Stimulated activated naive B cell treated with anti-CD40 and anti-IgM and Interleukin-4, amounts not matched to agents 10 μg/mL and 1 μg/mL and 100 μg/mL, for 72 hours (primary cell): ENCODE measurements at regions not wholly inside any gene's neighbourhood (a gene's known extent, or its start where the extent isn't known, plus 50 kb on each side); places are given as distances from the start of the nearest gene placed in this dataset.
"Not testable (repeated sequence)": the region's sequence is repeated elsewhere in the genome, so short reads cannot be mapped to it uniquely, and the experiment has no call there.

Experiments used
- ATAC-seq, 2 donors: fragments of 150-1000 bp; cut with Tn5 transposase; replicated peaks; 2 replicates each; pipeline ENCODE4 v1.10.0; 2021; ENCODE audit warnings: moderate library complexity in 1 of 2
- DNase-seq: peaks from one replicate; pipeline ENCODE4 v3.0.0; 2021
- H3K27ac Mint-ChIP-seq: one replicate; pipeline ENCODE4 v1.8.0; 2022; ENCODE audit warnings: mild to moderate bottlenecking, mixed read lengths
- H3K27me3 Mint-ChIP-seq, 2 donors: one replicate each; pipeline ENCODE4 v1.8.0; 2022; ENCODE audit warnings: mixed read lengths in 2 of 2
- H3K36me3 Mint-ChIP-seq, 2 donors: one replicate each; pipeline ENCODE4 v1.8.0; 2022; ENCODE audit warnings: mixed read lengths in 2 of 2, mild to moderate bottlenecking in 1 of 2
- H3K4me1 Mint-ChIP-seq, 2 donors: one replicate each; pipeline ENCODE4 v1.8.0; 2022; ENCODE audit warnings: mixed read lengths in 2 of 2, mild to moderate bottlenecking in 1 of 2
- H3K4me3 Mint-ChIP-seq, 2 donors: one replicate each; pipeline ENCODE4 v1.8.0; 2022; ENCODE audit warnings: mild to moderate bottlenecking in 2 of 2, mixed read lengths in 2 of 2, moderate library complexity in 1 of 2
- H3K9me3 Mint-ChIP-seq, 2 donors: one replicate each; pipeline ENCODE4 v1.8.0; 2022; ENCODE audit warnings: mixed read lengths in 2 of 2, mild to moderate bottlenecking in 1 of 2

- Mint-ChIP-seq H3K4me3 (no peak overlapping the region), H3K4me1 (no peaks in the 10 kb centered on the region), H3K27ac (no peak overlapping the region), H3K27me3 (no peaks in the 10 kb centered on the region), H3K9me3 (peaks cover 0 to 4% of the 10 kb centered on the region in 2 donors), H3K36me3 (no peaks in the 10 kb centered on the region)
- ATAC-seq (no peak), DNase-seq (no peak)
Measured at GRCh38 chr6:74346936-74347535, 651.0 kb downstream of the CD109 start.

- no peaks in the 10 kb centered on the region for H3K27me3 Mint-ChIP-seq
- DNase-seq (no peak), ATAC-seq (no peak)
- no peak overlapping the region for H3K4me3 Mint-ChIP-seq
- no peak overlapping the region for H3K27ac Mint-ChIP-seq
- H3K9me3 Mint-ChIP-seq: peaks cover 0 to 4% of the 10 kb centered on the region in 2 donors
- H3K36me3 Mint-ChIP-seq: no peaks in the 10 kb centered on the region
- H3K4me1 Mint-ChIP-seq: no peaks in the 10 kb centered on the region
Measured at GRCh38 chr6:74343804-74344203, 647.8 kb downstream of the CD109 start.

GRCh38 chr6:74343321-74343720, 647.3 kb downstream of the CD109 start:
- H3K4me3 Mint-ChIP-seq, DNase-seq, H3K9me3 Mint-ChIP-seq, H3K27ac Mint-ChIP-seq, H3K27me3 Mint-ChIP-seq, H3K4me1 Mint-ChIP-seq, H3K36me3 Mint-ChIP-seq, ATAC-seq: not testable (repeated sequence)

- no peak for ATAC-seq
- Mint-ChIP-seq H3K9me3 (peaks cover 0 to 2% of the 10 kb centered on the region in 2 donors), H3K27ac (no peak overlapping the region), H3K4me3 (no peak overlapping the region), H3K4me1 (no peaks in the 10 kb centered on the region), H3K27me3 (no peaks in the 10 kb centered on the region), H3K36me3 (no peaks in the 10 kb centered on the region)
- no peak for DNase-seq
Measured at GRCh38 chr6:74334722-74335121, 638.7 kb downstream of the CD109 start.

- no peak for DNase-seq
- no peak for ATAC-seq
Measured at GRCh38 chr6:74333406-74333805, 637.4 kb downstream of the CD109 start.

GRCh38 chr6:74320715-74321114, 624.7 kb downstream of the CD109 start:
- Mint-ChIP-seq H3K27ac (no peak overlapping the region), H3K9me3 (peaks cover 0 to 12% of the 10 kb centered on the region in 2 donors), H3K4me3 (no peak overlapping the region), H3K36me3 (no peaks in the 10 kb centered on the region), H3K27me3 (no peaks in the 10 kb centered on the region), H3K4me1 (no peaks in the 10 kb centered on the region)
- DNase-seq: no peak
- ATAC-seq: no peak

More at GRCh38 chr6:74333406-74333805, 637.4 kb downstream of the CD109 start:
- Mint-ChIP-seq H3K4me3 (no peak overlapping the region), H3K9me3 (peaks cover 0 to 4% of the 10 kb centered on the region in 2 donors), H3K4me1 (no peaks in the 10 kb centered on the region), H3K27me3 (no peaks in the 10 kb centered on the region), H3K27ac (no peak overlapping the region), H3K36me3 (no peaks in the 10 kb centered on the region)

GRCh38 chr6:74320074-74320473, 624.1 kb downstream of the CD109 start:
- Mint-ChIP-seq H3K27ac (no peak overlapping the region), H3K4me1 (no peaks in the 10 kb centered on the region), H3K9me3 (peaks cover 0 to 14% of the 10 kb centered on the region in 2 donors), H3K36me3 (no peaks in the 10 kb centered on the region), H3K4me3 (no peak overlapping the region), H3K27me3 (no peaks in the 10 kb centered on the region)
- no peak for ATAC-seq
- DNase-seq: no peak

- Mint-ChIP-seq H3K4me1 (no peaks in the 10 kb centered on the region), H3K9me3 (peaks cover 0 to 14% of the 10 kb centered on the region in 2 donors), H3K27me3 (no peaks in the 10 kb centered on the region), H3K27ac (no peak overlapping the region), H3K4me3 (no peak overlapping the region), H3K36me3 (no peaks in the 10 kb centered on the region)
- DNase-seq (no peak), ATAC-seq (no peak)
Measured at GRCh38 chr6:74319292-74319691, 623.3 kb downstream of the CD109 start.

- H3K36me3 Mint-ChIP-seq: no peaks in the 10 kb centered on the region
- no peaks in the 10 kb centered on the region for H3K4me1 Mint-ChIP-seq
- H3K9me3 Mint-ChIP-seq: peaks cover 0 to 14% of the 10 kb centered on the region in 2 donors
- no peak for ATAC-seq
- H3K27me3 Mint-ChIP-seq: no peaks in the 10 kb centered on the region
- DNase-seq: no peak
- no peak overlapping the region for H3K27ac Mint-ChIP-seq
- no peak overlapping the region for H3K4me3 Mint-ChIP-seq
Measured at GRCh38 chr6:74318738-74319137, 622.7 kb downstream of the CD109 start.

GRCh38 chr6:74312081-74312480, 616.1 kb downstream of the CD109 start:
- H3K27me3 Mint-ChIP-seq: no peaks in the 10 kb centered on the region
- no peak for DNase-seq
- H3K9me3 Mint-ChIP-seq: peaks cover 0 to 11% of the 10 kb centered on the region in 2 donors
- H3K36me3 Mint-ChIP-seq: no peaks in the 10 kb centered on the region
- H3K27ac Mint-ChIP-seq: no peak overlapping the region
- no peak for ATAC-seq
- no peaks in the 10 kb centered on the region for H3K4me1 Mint-ChIP-seq
- H3K4me3 Mint-ChIP-seq: no peak overlapping the region

- no peak for DNase-seq
- Mint-ChIP-seq H3K4me1 (no peaks in the 10 kb centered on the region), H3K4me3 (no peak overlapping the region), H3K9me3 (peaks cover 0 to 5% of the 10 kb centered on the region in 2 donors), H3K27me3 (no peaks in the 10 kb centered on the region), H3K36me3 (no peaks in the 10 kb centered on the region), H3K27ac (no peak overlapping the region)
- no peak for ATAC-seq
Measured at GRCh38 chr6:74311431-74311830, 615.4 kb downstream of the CD109 start.

- Mint-ChIP-seq H3K27me3 (no peaks in the 10 kb centered on the region), H3K4me1 (no peaks in the 10 kb centered on the region), H3K9me3 (peaks cover 1 to 10% of the 10 kb centered on the region in 2 donors), H3K27ac (no peak overlapping the region), H3K4me3 (no peak overlapping the region), H3K36me3 (no peaks in the 10 kb centered on the region)
- no peak for DNase-seq
- no peak for ATAC-seq
Measured at GRCh38 chr6:74289884-74290283, 593.9 kb downstream of the CD109 start.

- H3K9me3 Mint-ChIP-seq: peaks cover 1 to 11% of the 10 kb centered on the region in 2 donors
- no peaks in the 10 kb centered on the region for H3K36me3 Mint-ChIP-seq
Measured at GRCh38 chr6:74287932-74288331, 591.9 kb downstream of the CD109 start.

GRCh38 chr6:74287441-74287840, 591.4 kb downstream of the CD109 start:
- H3K4me1 Mint-ChIP-seq: no peaks in the 10 kb centered on the region
- no peaks in the 10 kb centered on the region for H3K36me3 Mint-ChIP-seq
- ATAC-seq (no peak), DNase-seq (no peak)
- no peaks in the 10 kb centered on the region for H3K27me3 Mint-ChIP-seq
- no peak overlapping the region for H3K27ac Mint-ChIP-seq
- H3K4me3 Mint-ChIP-seq: no peak overlapping the region
- H3K9me3 Mint-ChIP-seq: peaks cover 1 to 11% of the 10 kb centered on the region in 2 donors

More at GRCh38 chr6:74287932-74288331, 591.9 kb downstream of the CD109 start:
- Mint-ChIP-seq H3K4me3 (no peak overlapping the region), H3K27ac (no peak overlapping the region), H3K4me1 (no peaks in the 10 kb centered on the region), H3K27me3 (no peaks in the 10 kb centered on the region)
- ATAC-seq: no peak
- no peak for DNase-seq

GRCh38 chr6:74284284-74284683, 588.3 kb downstream of the CD109 start:
- H3K36me3 Mint-ChIP-seq: no peaks in the 10 kb centered on the region

More at GRCh38 chr6:74284284-74284683, 588.3 kb downstream of the CD109 start:
- H3K4me1 Mint-ChIP-seq: no peaks in the 10 kb centered on the region
- no peak for ATAC-seq
- H3K27ac Mint-ChIP-seq: no peak overlapping the region
- H3K9me3 Mint-ChIP-seq: peaks cover 2 to 7% of the 10 kb centered on the region in 2 donors
- no peak overlapping the region for H3K4me3 Mint-ChIP-seq
- DNase-seq: no peak
- no peaks in the 10 kb centered on the region for H3K27me3 Mint-ChIP-seq
